ENCODE measurements at regions not wholly inside any gene's neighbourhood (a gene's known extent, or its start where the extent isn't known, plus 50 kb on each side); places are given as distances from the start of the nearest gene placed in this dataset.
A peak's percentile ranks its signal among the peaks of the same experiment; 100 is the strongest.

- Histone ChIP-seq H3K27me3 (replicated peaks in 2 of 5; ENCODE audit: control insufficient read depth in 4 of 5, insufficient read depth in 5 of 5, low read length in 4 of 5) (no peaks in the 10 kb centered on the region), H3K4me1 (ENCODE audit: control extremely low read depth in 1 of 4, control insufficient read depth in 4 of 4, insufficient read depth in 4 of 4, low read length in 3 of 4) (no peaks in the 10 kb centered on the region), H3K27ac (ENCODE audit: insufficient read depth in 1 of 2, low read depth in 1 of 2, low read length in 2 of 2, poor library complexity in 1 of 2, severe bottlenecking in 2 of 2) (no peak overlapping the region), H3K9me3 (ENCODE audit: control extremely low read depth in 1 of 5, control insufficient read depth in 4 of 5, insufficient read depth in 2 of 5, low read depth in 1 of 5, low read length in 4 of 5) (no peaks in the 10 kb centered on the region), H3K36me3 (ENCODE audit: control insufficient read depth in 4 of 4, insufficient read depth in 4 of 4, low read length in 3 of 4) (no peaks in the 10 kb centered on the region), H3K4me3 (ENCODE audit: control insufficient read depth in 1 of 7, extremely low read depth in 1 of 7, insufficient read depth in 4 of 7, low read depth in 2 of 7, low read length in 6 of 7) (no peak overlapping the region)
- no peak for DNase-seq
- CTCF ChIA-PET, result no interaction called here
- POLR2A ChIA-PET, result no interaction called here
Observed at GRCh38 chr21:23478381-23478780, 2128.9 kb downstream of the MRPL39 start.

DNA sequence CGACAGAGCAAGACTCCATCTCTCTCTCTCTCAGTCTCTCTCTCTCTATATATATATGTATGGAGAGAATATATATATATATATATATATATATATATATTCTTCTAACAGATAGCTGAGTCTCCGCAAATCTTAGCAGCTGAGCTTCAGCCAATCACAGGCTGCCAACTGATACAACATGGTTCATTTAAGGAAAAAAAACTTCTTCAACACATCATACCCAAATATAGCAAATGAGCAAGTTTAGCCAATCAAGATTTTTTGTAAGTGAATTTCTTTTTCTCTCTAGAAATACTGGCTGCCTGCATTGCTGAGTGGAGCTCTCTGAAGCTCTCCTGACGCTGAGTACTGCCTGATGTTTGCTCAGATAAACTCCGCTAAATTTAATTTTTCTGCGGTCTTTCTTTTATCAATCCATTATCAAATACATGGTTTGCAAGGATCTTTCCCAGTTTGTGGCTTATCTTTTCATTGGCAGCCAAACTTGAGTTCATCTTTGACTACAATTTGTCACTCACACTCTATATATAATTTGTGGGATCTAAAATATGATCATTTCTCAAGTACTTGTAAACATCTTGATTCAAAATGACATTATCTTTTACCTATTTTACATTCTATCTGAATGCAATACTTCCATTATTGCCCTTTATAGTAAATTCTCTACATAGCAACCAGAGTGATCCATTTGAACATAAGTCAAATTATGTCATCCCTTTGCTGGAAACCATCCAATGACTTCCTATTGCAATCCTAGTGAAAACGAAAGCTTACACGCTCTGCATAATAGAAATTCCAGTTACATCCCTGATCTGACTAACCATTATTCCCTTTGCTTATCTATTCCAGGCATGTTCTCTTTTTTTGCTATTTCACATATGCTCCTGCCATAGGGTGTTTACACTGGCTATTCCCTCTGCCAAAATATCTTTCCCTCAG is 2131.7 kb downstream of the MRPL39 start:
- Histone ChIP-seq H3K27me3 (replicated peaks in 2 of 5; ENCODE audit: control insufficient read depth in 4 of 5, insufficient read depth in 5 of 5, low read length in 4 of 5) (no peaks in the 10 kb centered on the region), H3K27ac (ENCODE audit: insufficient read depth in 1 of 2, low read depth in 1 of 2, low read length in 2 of 2, poor library complexity in 1 of 2, severe bottlenecking in 2 of 2) (no peak overlapping the region), H3K9me3 (ENCODE audit: control extremely low read depth in 1 of 5, control insufficient read depth in 4 of 5, insufficient read depth in 2 of 5, low read depth in 1 of 5, low read length in 4 of 5) (no peaks in the 10 kb centered on the region), H3K4me3 (ENCODE audit: control insufficient read depth in 1 of 7, extremely low read depth in 1 of 7, insufficient read depth in 4 of 7, low read depth in 2 of 7, low read length in 6 of 7) (no peak overlapping the region), H3K36me3 (ENCODE audit: control insufficient read depth in 4 of 4, insufficient read depth in 4 of 4, low read length in 3 of 4) (no peaks in the 10 kb centered on the region), H3K4me1 (ENCODE audit: control extremely low read depth in 1 of 4, control insufficient read depth in 4 of 4, insufficient read depth in 4 of 4, low read length in 3 of 4) (no peaks in the 10 kb centered on the region)
- 92% methylated on average over 5 of the region's 7 CpGs for WGBS (ENCODE audit: insufficient coverage)
- ChIA-PET POLR2A (no interaction called here), CTCF (interaction anchor here (0.7 kb wide), 1 partner anchor 1736 kb away, joined by 3 read pairs; no protein-coding TSS in a partner anchor)
- DNase-seq, result no peak

GRCh38 chr21:23471877-23472276 is 2135.4 kb downstream of the MRPL39 start:
- no peak overlapping the region for H3K27ac ChIP-seq (ENCODE audit: insufficient read depth in 1 of 2, low read depth in 1 of 2, low read length in 2 of 2, poor library complexity in 1 of 2, severe bottlenecking in 2 of 2)
- DNase-seq, result no peak
- no peaks in the 10 kb centered on the region for H3K4me1 ChIP-seq (ENCODE audit: control extremely low read depth in 1 of 4, control insufficient read depth in 4 of 4, insufficient read depth in 4 of 4, low read length in 3 of 4)
- no peak overlapping the region for H3K4me3 ChIP-seq (ENCODE audit: control insufficient read depth in 1 of 7, extremely low read depth in 1 of 7, insufficient read depth in 4 of 7, low read depth in 2 of 7, low read length in 6 of 7)
- no peaks in the 10 kb centered on the region for H3K36me3 ChIP-seq (ENCODE audit: control insufficient read depth in 4 of 4, insufficient read depth in 4 of 4, low read length in 3 of 4)
- H3K9me3 ChIP-seq (ENCODE audit: control extremely low read depth in 1 of 5, control insufficient read depth in 4 of 5, insufficient read depth in 2 of 5, low read depth in 1 of 5, low read length in 4 of 5), result no peaks in the 10 kb centered on the region
- ChIA-PET CTCF (no interaction called here), POLR2A (no interaction called here)
- H3K27me3 ChIP-seq (replicated peaks in 2 of 5; ENCODE audit: control insufficient read depth in 4 of 5, insufficient read depth in 5 of 5, low read length in 4 of 5), result no peaks in the 10 kb centered on the region

- Histone ChIP-seq H3K36me3 (ENCODE audit: control insufficient read depth in 4 of 4, insufficient read depth in 4 of 4, low read length in 3 of 4) (no peaks in the 10 kb centered on the region), H3K27me3 (replicated peaks in 2 of 5; ENCODE audit: control insufficient read depth in 4 of 5, insufficient read depth in 5 of 5, low read length in 4 of 5) (no peaks in the 10 kb centered on the region), H3K4me1 (ENCODE audit: control extremely low read depth in 1 of 4, control insufficient read depth in 4 of 4, insufficient read depth in 4 of 4, low read length in 3 of 4) (no peaks in the 10 kb centered on the region), H3K27ac (ENCODE audit: insufficient read depth in 1 of 2, low read depth in 1 of 2, low read length in 2 of 2, poor library complexity in 1 of 2, severe bottlenecking in 2 of 2) (no peak overlapping the region), H3K4me3 (ENCODE audit: control insufficient read depth in 1 of 7, extremely low read depth in 1 of 7, insufficient read depth in 4 of 7, low read depth in 2 of 7, low read length in 6 of 7) (no peak overlapping the region), H3K9me3 (ENCODE audit: control extremely low read depth in 1 of 5, control insufficient read depth in 4 of 5, insufficient read depth in 2 of 5, low read depth in 1 of 5, low read length in 4 of 5) (peaks cover 0 to 2% (median 0%) of the 10 kb centered on the region in 5 experiments)
- ChIA-PET POLR2A (no interaction called here), CTCF (no interaction called here)
- DNase-seq, result no peak
- no CpG with 5 or more reads among the region's 1 CpG for WGBS (ENCODE audit: insufficient coverage)
Observed at GRCh38 chr21:23463365-23463764, 2143.9 kb downstream of the MRPL39 start.

DNA sequence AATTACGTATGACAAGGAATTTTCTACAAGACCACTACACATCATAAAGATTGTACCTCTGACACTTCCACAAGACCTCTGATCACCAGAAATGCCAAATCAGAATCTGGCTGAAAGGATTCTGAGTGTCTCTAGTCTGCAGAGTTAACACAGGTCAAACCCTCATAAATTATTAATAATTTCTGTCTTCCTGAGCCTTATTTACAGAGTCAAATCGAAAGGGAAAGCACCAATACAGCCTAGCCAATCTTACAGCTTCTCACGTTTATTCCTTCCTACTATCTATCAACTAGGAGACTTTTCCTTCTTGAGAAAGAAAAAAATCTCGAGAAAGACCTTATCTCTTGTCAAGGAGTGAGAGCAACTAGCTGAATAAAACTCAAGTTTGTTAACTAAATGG is 2151.6 kb downstream of the MRPL39 start:
- Histone ChIP-seq H3K27me3 (replicated peaks in 2 of 5; ENCODE audit: control insufficient read depth in 4 of 5, insufficient read depth in 5 of 5, low read length in 4 of 5) (peaks cover 0 to under 1% (median 0%) of the 10 kb centered on the region in 5 experiments), H3K27ac (ENCODE audit: insufficient read depth in 1 of 2, low read depth in 1 of 2, low read length in 2 of 2, poor library complexity in 1 of 2, severe bottlenecking in 2 of 2) (no peak overlapping the region), H3K4me3 (ENCODE audit: control insufficient read depth in 1 of 7, extremely low read depth in 1 of 7, insufficient read depth in 4 of 7, low read depth in 2 of 7, low read length in 6 of 7) (no peak overlapping the region), H3K4me1 (ENCODE audit: control extremely low read depth in 1 of 4, control insufficient read depth in 4 of 4, insufficient read depth in 4 of 4, low read length in 3 of 4) (no peaks in the 10 kb centered on the region), H3K36me3 (ENCODE audit: control insufficient read depth in 4 of 4, insufficient read depth in 4 of 4, low read length in 3 of 4) (no peaks in the 10 kb centered on the region), H3K9me3 (ENCODE audit: control extremely low read depth in 1 of 5, control insufficient read depth in 4 of 5, insufficient read depth in 2 of 5, low read depth in 1 of 5, low read length in 4 of 5) (no peaks in the 10 kb centered on the region)
- CTCF ChIA-PET, result no interaction called here
- POLR2A ChIA-PET, result no interaction called here
- no peak for DNase-seq
- WGBS (ENCODE audit: insufficient coverage), result 92% methylated on average over 2 of the region's 4 CpGs

GRCh38 chr21:23452384-23453083 is 2154.7 kb downstream of the MRPL39 start:
- H3K36me3 ChIP-seq (ENCODE audit: control insufficient read depth in 4 of 4, insufficient read depth in 4 of 4, low read length in 3 of 4), result no peaks in the 10 kb centered on the region
- H3K9me3 ChIP-seq (ENCODE audit: control extremely low read depth in 1 of 5, control insufficient read depth in 4 of 5, insufficient read depth in 2 of 5, low read depth in 1 of 5, low read length in 4 of 5), result no peaks in the 10 kb centered on the region
- peak in 2 of 3 donors; percentile 11 to 15 for DNase-seq
- POLR2A ChIA-PET, result no interaction called here
- CTCF ChIA-PET, result no interaction called here
- H3K27ac ChIP-seq (ENCODE audit: insufficient read depth in 1 of 2, low read depth in 1 of 2, low read length in 2 of 2, poor library complexity in 1 of 2, severe bottlenecking in 2 of 2), result no peak overlapping the region
- H3K4me3 ChIP-seq (ENCODE audit: control insufficient read depth in 1 of 7, extremely low read depth in 1 of 7, insufficient read depth in 4 of 7, low read depth in 2 of 7, low read length in 6 of 7), result peak overlapping the region in 1 of 7 experiments; percentile 57
- no peaks in the 10 kb centered on the region for H3K4me1 ChIP-seq (ENCODE audit: control extremely low read depth in 1 of 4, control insufficient read depth in 4 of 4, insufficient read depth in 4 of 4, low read length in 3 of 4)
- H3K27me3 ChIP-seq (replicated peaks in 2 of 5; ENCODE audit: control insufficient read depth in 4 of 5, insufficient read depth in 5 of 5, low read length in 4 of 5), result peaks cover 0 to 2% (median 0%) of the 10 kb centered on the region in 5 experiments
- WGBS (ENCODE audit: insufficient coverage), result 42% methylated on average over 9 of the region's 19 CpGs

- CTCF ChIA-PET, result no interaction called here
- H3K27me3 ChIP-seq (replicated peaks in 2 of 5; ENCODE audit: control insufficient read depth in 4 of 5, insufficient read depth in 5 of 5, low read length in 4 of 5), result no peaks in the 10 kb centered on the region
- H3K9me3 ChIP-seq (ENCODE audit: control extremely low read depth in 1 of 5, control insufficient read depth in 4 of 5, insufficient read depth in 2 of 5, low read depth in 1 of 5, low read length in 4 of 5), result no peaks in the 10 kb centered on the region
- no peaks in the 10 kb centered on the region for H3K36me3 ChIP-seq (ENCODE audit: control insufficient read depth in 4 of 4, insufficient read depth in 4 of 4, low read length in 3 of 4)
- H3K4me3 ChIP-seq (ENCODE audit: control insufficient read depth in 1 of 7, extremely low read depth in 1 of 7, insufficient read depth in 4 of 7, low read depth in 2 of 7, low read length in 6 of 7), result no peak overlapping the region
- no peak overlapping the region for H3K27ac ChIP-seq (ENCODE audit: insufficient read depth in 1 of 2, low read depth in 1 of 2, low read length in 2 of 2, poor library complexity in 1 of 2, severe bottlenecking in 2 of 2)
- WGBS (ENCODE audit: insufficient coverage), result 75% methylated on average over 1 of the region's 1 CpG
- no peaks in the 10 kb centered on the region for H3K4me1 ChIP-seq (ENCODE audit: control extremely low read depth in 1 of 4, control insufficient read depth in 4 of 4, insufficient read depth in 4 of 4, low read length in 3 of 4)
- POLR2A ChIA-PET, result no interaction called here
- DNase-seq, result no peak
Observed at GRCh38 chr21:23445307-23445706, 2162.0 kb downstream of the MRPL39 start.
